Islet of Langerhans (tissue), 1 donor: ENCODE measurements at regions not wholly inside any gene's neighbourhood (a gene's known extent, or its start where the extent isn't known, plus 50 kb on each side); places are given as distances from the start of the nearest gene placed in this dataset.
"Not testable (repeated sequence)": the region's sequence is repeated elsewhere in the genome, so short reads cannot be mapped to it uniquely, and the experiment has no call there.

Experiments used
- FAIRE-seq: peaks from one replicate; lab custom pipeline; 2011; peaks lifted over from hg19 to GRCh38; lab: Jason Lieb, UNC

- no peak for FAIRE-seq
These were observed 325.5 kb downstream of the IRS1 start for GRCh38 chr2:226474131-226474530.

- FAIRE-seq: no peak
These were observed 327.6 kb downstream of the IRS1 start for GRCh38 chr2:226471987-226472470.

GRCh38 chr2:226467633-226468032, 332.0 kb downstream of the IRS1 start:
- FAIRE-seq: no peak

- no peak for FAIRE-seq
These were observed 332.4 kb downstream of the IRS1 start for GRCh38 chr2:226467221-226467620.

- no peak for FAIRE-seq
These were observed 333.0 kb downstream of the IRS1 start for GRCh38 chr2:226466589-226466988.

- no peak for FAIRE-seq
These were observed 333.5 kb downstream of the IRS1 start for GRCh38 chr2:226466124-226466523.

- no peak for FAIRE-seq
These were observed 335.2 kb downstream of the IRS1 start for GRCh38 chr2:226464380-226464779.

- FAIRE-seq: no peak
These were observed 336.5 kb downstream of the IRS1 start for GRCh38 chr2:226463154-226463553.

GRCh38 chr2:226461981-226462380, 337.6 kb downstream of the IRS1 start:
- FAIRE-seq: no peak

GRCh38 chr2:226456144-226456543, 343.5 kb downstream of the IRS1 start:
- not testable (repeated sequence) for FAIRE-seq

- FAIRE-seq: no peak
These were observed 346.9 kb downstream of the IRS1 start for GRCh38 chr2:226452768-226453167.

GRCh38 chr2:226451486-226451885, 348.1 kb downstream of the IRS1 start:
- FAIRE-seq: no peak

- FAIRE-seq: peak; percentile 21
These were observed 349.5 kb downstream of the IRS1 start for GRCh38 chr2:226450141-226450540.

- no peak for FAIRE-seq
These were observed 352.0 kb downstream of the IRS1 start for GRCh38 chr2:226447338-226448300.

GRCh38 chr2:226446406-226447001, 353.1 kb downstream of the IRS1 start:
- FAIRE-seq: no peak

GRCh38 chr2:226445216-226445861, 354.3 kb downstream of the IRS1 start:
- no peak for FAIRE-seq

- no peak for FAIRE-seq
These were observed 356.5 kb downstream of the IRS1 start for GRCh38 chr2:226443112-226443511.

- FAIRE-seq: no peak
These were observed 359.3 kb downstream of the IRS1 start for GRCh38 chr2:226440127-226440918.

GRCh38 chr2:226439337-226439736, 360.3 kb downstream of the IRS1 start:
- FAIRE-seq: no peak

GRCh38 chr2:226435146-226435545, 364.5 kb downstream of the IRS1 start:
- no peak for FAIRE-seq

- FAIRE-seq: no peak
These were observed 364.9 kb downstream of the IRS1 start for GRCh38 chr2:226434702-226435101.

- FAIRE-seq: no peak
These were observed 368.2 kb downstream of the IRS1 start for GRCh38 chr2:226431288-226431948.
